OCI-LY1 (cell line): ENCODE measurements at regions not wholly inside any gene's neighbourhood (a gene's known extent, or its start where the extent isn't known, plus 50 kb on each side); places are given as distances from the start of the nearest gene placed in this dataset.

Experiments used
- H2AFZ ChIP-seq: fragments of 200-600 bp; sonication (generic), shearing (Covaris generic); 2 replicates; pipeline ENCODE4 v1.6.0; 2014; ENCODE audit warnings: antibody characterized with exemption, mild to moderate bottlenecking, low read length
- H3F3A ChIP-seq: fragments of 200-600 bp; sonication (generic), shearing (Covaris generic); 2 replicates; pipeline ENCODE4 v1.6.0; 2014; ENCODE audit warnings: mild to moderate bottlenecking, antibody characterized with exemption, low read length, moderate library complexity; ENCODE audit not compliant: insufficient read depth
- H3K27ac ChIP-seq: fragments of 200-600 bp; sonication (generic); 2 replicates; pipeline ENCODE4 v1.5.1; 2014; ENCODE audit warnings: low read length, mixed run types, mild to moderate bottlenecking, low read depth; ENCODE audit not compliant: poor library complexity, severe bottlenecking
- H3K27me3 ChIP-seq: fragments of 200-600 bp; sonication (generic); 2 replicates; pipeline ENCODE4 v1.6.0; 2014; ENCODE audit warnings: antibody characterized with exemption, mild to moderate bottlenecking, low read length, moderate library complexity; ENCODE audit not compliant: insufficient read depth
- H3K36me3 ChIP-seq: fragments of 200-600 bp; sonication (generic); 2 replicates; pipeline ENCODE4 v1.6.1; 2014; ENCODE audit warnings: mild to moderate bottlenecking, antibody characterized with exemption, low read length, moderate library complexity, mixed read lengths; ENCODE audit not compliant: insufficient read depth
- H3K4me1 ChIP-seq: fragments of 200-600 bp; sonication (generic); 2 replicates; pipeline ENCODE4 v1.5.1; 2014; ENCODE audit warnings: mild to moderate bottlenecking, low read length, moderate library complexity; ENCODE audit not compliant: insufficient read depth, severe bottlenecking
- H3K4me2 ChIP-seq: fragments of 200-600 bp; sonication (generic), shearing (Covaris generic); 2 replicates; pipeline ENCODE4 v1.6.1; 2014; ENCODE audit warnings: low read length
- H3K4me3 ChIP-seq: fragments of 200-600 bp; sonication (generic); 2 replicates; pipeline ENCODE4 v1.5.1; 2014; ENCODE audit warnings: low read length, low read depth, mild to moderate bottlenecking, mixed read lengths; ENCODE audit not compliant: poor library complexity, severe bottlenecking
- H3K79me2 ChIP-seq: fragments of 200-600 bp; shearing (Covaris generic); 2 replicates; pipeline ENCODE4 v1.6.1; 2016; ENCODE audit warnings: mixed run types, low read length, mixed read lengths; ENCODE audit not compliant: insufficient read depth
- H3K9ac ChIP-seq: fragments of 200-600 bp; sonication (generic), shearing (Covaris generic); 2 replicates; pipeline ENCODE4 v1.6.1; 2014; ENCODE audit warnings: mild to moderate bottlenecking, low read length, mixed read lengths
- H3K9me2 ChIP-seq: fragments of 200-600 bp; sonication (generic), shearing (Covaris generic); 2 replicates; pipeline ENCODE4 v1.6.1; 2014; ENCODE audit warnings: low read depth, mild to moderate bottlenecking, low read length, mixed read lengths
- H3K9me3 ChIP-seq: fragments of 200-600 bp; shearing (Covaris generic); 2 replicates; pipeline ENCODE4 v1.6.1; 2014; ENCODE audit warnings: low read length, mixed read lengths
- H4K20me1 ChIP-seq: fragments of 200-600 bp; sonication (generic), shearing (Covaris generic); 2 replicates; pipeline ENCODE4 v1.6.0; 2016; ENCODE audit warnings: mild to moderate bottlenecking, low read length; ENCODE audit not compliant: insufficient read depth
- EZH2 ChIP-seq: fragments of 200-600 bp; sonication (generic), shearing (Covaris generic); IDR thresholded peaks from 2 replicates; pipeline ENCODE4 v1.8.0; 2017; ENCODE audit warnings: borderline replicate concordance, mixed run types, mild to moderate bottlenecking, antibody characterized with exemption, low read length, moderate library complexity, mixed read lengths
- TF ChIP-seq, protein P1 (sequence below): fragments of 200-600 bp; sonication (generic), shearing (Covaris generic); IDR thresholded peaks from 2 replicates; pipeline ENCODE4 v1.5.1; 2017; ENCODE audit warnings: mild to moderate bottlenecking, antibody characterized with exemption, low read length, moderate library complexity, mixed read lengths

DNA sequence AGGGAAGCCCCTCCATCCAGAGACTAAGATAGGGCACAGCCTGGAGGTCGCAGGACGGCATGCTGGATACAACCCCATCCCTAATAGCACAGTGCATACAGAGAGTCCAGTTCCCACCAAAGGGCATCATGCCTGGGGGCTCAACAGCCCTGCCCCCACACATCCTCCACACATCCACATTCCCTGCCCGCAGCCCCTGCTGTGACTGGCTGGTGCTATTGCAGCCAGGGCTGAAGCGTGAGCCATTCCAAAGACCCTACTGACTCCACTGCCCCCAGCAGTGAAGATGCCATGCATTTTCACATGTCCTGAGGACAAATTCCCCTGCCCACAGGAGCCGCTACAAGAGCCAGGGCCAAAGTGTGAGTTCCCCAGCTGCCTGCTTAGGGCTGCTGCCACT lies 641.6 kb downstream of the METTL4 start:
- Histone ChIP-seq H3K79me2 (no peaks in the 10 kb centered on the region), H2AFZ (no peak overlapping the region), H3K27me3 (no peaks in the 10 kb centered on the region), H3F3A (no peaks in the 10 kb centered on the region), H3K36me3 (no peaks in the 10 kb centered on the region), H3K4me2 (no peak overlapping the region), H3K4me3 (no peak overlapping the region), H3K9me2 (no peaks in the 10 kb centered on the region), H3K9me3 (no peaks in the 10 kb centered on the region), H3K27ac (no peak overlapping the region), H3K4me1 (no peaks in the 10 kb centered on the region), H4K20me1 (no peaks in the 10 kb centered on the region), H3K9ac (no peak overlapping the region)
- TF ChIP-seq, protein P1, sequence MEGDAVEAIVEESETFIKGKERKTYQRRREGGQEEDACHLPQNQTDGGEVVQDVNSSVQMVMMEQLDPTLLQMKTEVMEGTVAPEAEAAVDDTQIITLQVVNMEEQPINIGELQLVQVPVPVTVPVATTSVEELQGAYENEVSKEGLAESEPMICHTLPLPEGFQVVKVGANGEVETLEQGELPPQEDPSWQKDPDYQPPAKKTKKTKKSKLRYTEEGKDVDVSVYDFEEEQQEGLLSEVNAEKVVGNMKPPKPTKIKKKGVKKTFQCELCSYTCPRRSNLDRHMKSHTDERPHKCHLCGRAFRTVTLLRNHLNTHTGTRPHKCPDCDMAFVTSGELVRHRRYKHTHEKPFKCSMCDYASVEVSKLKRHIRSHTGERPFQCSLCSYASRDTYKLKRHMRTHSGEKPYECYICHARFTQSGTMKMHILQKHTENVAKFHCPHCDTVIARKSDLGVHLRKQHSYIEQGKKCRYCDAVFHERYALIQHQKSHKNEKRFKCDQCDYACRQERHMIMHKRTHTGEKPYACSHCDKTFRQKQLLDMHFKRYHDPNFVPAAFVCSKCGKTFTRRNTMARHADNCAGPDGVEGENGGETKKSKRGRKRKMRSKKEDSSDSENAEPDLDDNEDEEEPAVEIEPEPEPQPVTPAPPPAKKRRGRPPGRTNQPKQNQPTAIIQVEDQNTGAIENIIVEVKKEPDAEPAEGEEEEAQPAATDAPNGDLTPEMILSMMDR = no peak
- TF ChIP-seq EZH2 = no peak

DNA sequence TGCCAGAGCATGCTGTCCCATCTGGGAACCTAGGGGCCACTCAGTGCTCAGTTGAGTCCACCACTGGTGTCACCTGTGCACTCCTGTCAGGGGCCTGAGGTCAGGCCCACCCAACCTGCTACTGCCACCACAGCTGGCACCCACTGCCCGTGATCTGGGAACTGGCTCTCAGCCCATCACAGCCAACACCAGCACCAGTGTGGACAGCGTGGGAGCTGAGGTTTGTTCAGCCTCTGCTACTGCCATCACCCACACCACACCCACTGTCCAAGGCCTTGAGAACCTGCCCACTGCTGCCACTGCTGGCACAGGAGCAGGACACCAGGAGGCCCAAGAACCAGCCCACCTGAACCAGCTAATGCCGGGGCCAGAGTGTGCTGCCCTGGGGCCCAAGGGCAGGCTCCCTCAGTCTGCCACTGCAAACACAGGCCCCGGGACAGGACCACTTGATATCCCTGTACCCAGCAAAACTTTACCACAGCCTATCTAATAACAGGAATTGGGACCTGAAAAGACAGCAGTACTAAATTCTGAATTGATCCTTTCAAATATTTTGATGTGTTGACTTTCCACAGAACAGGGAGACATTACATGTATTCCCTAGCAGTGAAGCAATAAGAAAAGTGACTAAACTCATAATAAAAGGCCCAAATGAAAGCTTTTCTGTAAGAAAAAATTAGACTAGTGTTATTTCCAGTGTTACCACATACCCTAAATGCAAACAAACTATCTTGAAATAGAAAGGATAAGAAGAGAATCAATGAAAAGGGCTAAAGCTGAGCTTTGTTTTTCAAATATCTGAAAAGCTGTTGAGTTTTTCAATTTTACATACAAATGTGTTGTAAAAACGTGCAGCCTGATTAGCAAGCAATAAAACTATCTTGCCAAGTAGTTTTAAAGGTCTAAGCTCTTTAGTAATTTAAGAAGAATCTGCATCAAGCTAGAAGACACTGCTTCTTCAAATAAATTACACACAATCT lies 640.7 kb downstream of the METTL4 start:
- no peaks in the 10 kb centered on the region for H3F3A ChIP-seq
- no peaks in the 10 kb centered on the region for H3K36me3 ChIP-seq
- no peaks in the 10 kb centered on the region for H3K4me1 ChIP-seq
- H3K27ac ChIP-seq = no peak overlapping the region
- H3K79me2 ChIP-seq = no peaks in the 10 kb centered on the region
- no peaks in the 10 kb centered on the region for H3K9me2 ChIP-seq
- no peak overlapping the region for H3K4me2 ChIP-seq
- no peak overlapping the region for H3K4me3 ChIP-seq
- H3K9me3 ChIP-seq = no peaks in the 10 kb centered on the region
- TF ChIP-seq EZH2 = no peak
- TF ChIP-seq, protein P1 = no peak
- H2AFZ ChIP-seq = no peak overlapping the region
- no peaks in the 10 kb centered on the region for H3K27me3 ChIP-seq
- no peaks in the 10 kb centered on the region for H4K20me1 ChIP-seq
- no peak overlapping the region for H3K9ac ChIP-seq

DNA sequence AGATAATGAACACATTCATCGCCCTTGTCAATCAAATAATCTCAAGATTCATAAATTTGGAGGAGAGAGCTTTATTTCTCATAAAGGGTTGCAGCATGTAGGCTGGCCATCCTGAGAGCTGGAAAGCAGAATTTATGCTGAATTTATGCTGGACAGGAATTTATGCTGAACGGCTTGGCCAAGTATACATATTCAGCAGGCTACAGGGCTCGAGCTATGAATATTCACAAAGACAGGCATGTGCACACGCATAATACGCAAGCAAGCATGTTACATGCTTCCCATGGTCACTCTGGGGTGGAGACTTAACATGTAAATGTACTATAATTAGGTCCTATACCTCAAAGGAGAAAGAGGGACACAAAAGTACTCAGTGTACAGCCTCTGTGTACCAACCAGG lies 618.8 kb downstream of the METTL4 start:
- H3K9me3 ChIP-seq = no peaks in the 10 kb centered on the region
- TF ChIP-seq EZH2 = no peak
- TF ChIP-seq, protein P1 = no peak
- no peak overlapping the region for H3K9ac ChIP-seq
- H3K9me2 ChIP-seq = no peaks in the 10 kb centered on the region
- H3K27me3 ChIP-seq = no peaks in the 10 kb centered on the region
- no peaks in the 10 kb centered on the region for H3K36me3 ChIP-seq
- no peak overlapping the region for H3K4me2 ChIP-seq
- H2AFZ ChIP-seq = no peak overlapping the region
- H3K79me2 ChIP-seq = no peaks in the 10 kb centered on the region
- no peak overlapping the region for H3K27ac ChIP-seq
- no peaks in the 10 kb centered on the region for H3K4me1 ChIP-seq
- H3K4me3 ChIP-seq = no peak overlapping the region
- H4K20me1 ChIP-seq = no peaks in the 10 kb centered on the region
- no peaks in the 10 kb centered on the region for H3F3A ChIP-seq
